ENCODE measurements at regions not wholly inside any gene's neighbourhood (a gene's known extent, or its start where the extent isn't known, plus 50 kb on each side); places are given as distances from the start of the nearest gene placed in this dataset.
A peak's percentile ranks its signal among the peaks of the same experiment; 100 is the strongest.

DNA sequence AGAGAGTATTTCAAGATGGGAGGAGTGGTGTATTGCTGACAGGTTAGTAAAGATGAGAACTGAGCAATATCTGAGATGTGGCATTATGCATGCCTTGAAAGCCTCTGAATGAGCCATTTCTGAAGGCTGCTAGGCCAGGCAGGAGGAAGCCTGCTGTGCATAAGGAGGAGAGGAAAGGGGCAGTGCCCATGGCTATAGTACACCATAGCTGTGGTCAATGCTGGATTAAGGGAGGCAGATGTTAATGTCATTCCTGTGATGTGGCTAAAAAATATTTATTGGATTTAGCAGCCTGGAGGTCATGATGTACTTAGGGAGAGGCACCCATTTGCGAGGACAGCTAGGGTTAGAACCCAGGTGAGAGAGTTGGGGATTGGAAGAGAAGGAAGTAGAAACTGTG lies 130.0 kb upstream of the LNX1 start:
- Mint-ChIP-seq H3K36me3 (no peaks in the 10 kb centered on the region), H3K27me3 (peaks cover 11% of the 10 kb centered on the region), H3K9me3 (peaks cover 0 to 5% (median 2%) of the 10 kb centered on the region in 3 donors), H3K4me1 (peaks cover 0 to 2% (median 0%) of the 10 kb centered on the region in 3 donors), H3K27ac (no peak overlapping the region), H3K4me3 (no peak overlapping the region)

DNA sequence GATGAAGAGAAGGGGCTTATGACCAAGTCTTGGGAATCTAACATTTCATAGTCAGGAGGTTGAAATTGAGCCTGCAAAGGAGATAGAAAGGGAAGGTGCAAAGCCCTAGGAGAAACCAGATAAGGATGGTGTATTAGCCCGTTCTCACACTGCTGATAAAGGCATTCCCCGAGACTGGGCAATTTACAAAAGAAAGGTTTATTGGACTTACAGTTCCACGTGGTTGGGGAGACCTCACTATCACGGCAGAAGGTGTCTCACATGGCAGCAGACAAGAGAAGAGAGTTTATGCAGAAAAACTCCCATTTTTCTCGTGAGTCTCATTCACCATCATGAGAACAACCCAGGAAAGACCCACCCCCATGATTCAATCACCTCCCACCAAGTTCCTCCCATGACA lies 129.5 kb upstream of the LNX1 start:
- Mint-ChIP-seq H3K27ac (no peak overlapping the region), H3K27me3 (peaks cover 11% of the 10 kb centered on the region), H3K36me3 (no peaks in the 10 kb centered on the region), H3K9me3 (peaks cover 0 to 5% (median 2%) of the 10 kb centered on the region in 3 donors), H3K4me3 (no peak overlapping the region), H3K4me1 (peaks cover 0 to 2% (median 0%) of the 10 kb centered on the region in 3 donors)

DNA sequence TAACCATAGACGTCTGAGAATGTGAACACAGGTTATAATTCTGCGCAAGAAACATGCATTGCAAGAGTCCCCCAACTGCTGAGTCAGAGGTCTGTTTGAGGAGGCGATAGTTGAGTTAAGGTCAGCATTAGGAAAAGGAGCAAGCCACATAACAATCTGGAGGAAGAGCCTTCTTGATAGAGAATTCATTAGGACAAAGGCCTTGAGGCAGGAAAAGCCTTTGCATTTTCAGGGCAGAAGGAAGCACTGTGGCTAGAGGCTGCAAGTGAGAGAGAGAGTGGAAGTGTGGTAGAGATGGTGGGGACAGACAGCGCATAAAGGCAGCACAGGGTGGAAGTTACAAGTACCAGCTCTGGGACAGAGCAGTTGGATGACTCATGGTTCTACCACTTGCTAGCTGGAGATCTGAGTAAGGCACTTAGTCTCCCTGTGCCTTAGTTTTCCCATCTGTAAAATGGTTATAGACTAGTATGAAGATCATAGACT lies 125.8 kb upstream of the LNX1 start:
- Mint-ChIP-seq H3K4me3 (no peak overlapping the region), H3K4me1 (peaks cover 0 to 2% (median 0%) of the 10 kb centered on the region in 3 donors), H3K27ac (no peak overlapping the region), H3K36me3 (peaks cover 2% of the 10 kb centered on the region), H3K9me3 (peaks cover 0 to 3% (median 3%) of the 10 kb centered on the region in 3 donors), H3K27me3 (peaks cover 11% of the 10 kb centered on the region)

DNA sequence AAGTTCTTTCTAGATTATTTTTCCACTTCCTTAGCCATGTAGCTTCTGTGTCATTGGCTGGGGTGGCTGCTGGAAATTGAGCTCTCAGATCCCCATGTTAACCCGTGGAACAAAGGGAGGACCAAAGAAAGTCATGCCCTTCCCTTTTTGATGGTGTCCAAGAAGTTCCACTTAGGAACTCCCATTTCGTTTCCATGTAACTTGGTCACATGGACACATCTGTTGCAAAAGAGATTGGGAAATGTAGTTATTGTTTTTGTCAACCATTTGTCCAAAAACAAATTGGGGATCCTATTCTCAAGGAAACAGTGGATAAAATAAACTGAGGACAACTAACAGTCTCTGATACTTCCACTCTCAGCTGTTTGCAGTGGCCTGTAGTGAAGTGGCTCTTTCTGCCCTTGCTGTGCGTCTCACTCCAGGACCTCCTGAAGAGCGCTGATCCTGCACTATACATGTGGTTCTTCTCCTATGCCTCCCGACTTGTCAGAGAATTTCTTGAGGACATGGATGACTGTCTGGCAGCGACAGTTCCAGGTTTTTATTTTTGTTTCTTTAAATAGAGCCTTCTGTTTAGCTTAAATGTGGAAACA lies 125.3 kb upstream of the LNX1 start:
- H3K27me3 Mint-ChIP-seq: peaks cover 11% of the 10 kb centered on the region
- peaks cover 0 to 3% (median 0%) of the 10 kb centered on the region in 3 donors for H3K4me1 Mint-ChIP-seq
- peaks cover 2% of the 10 kb centered on the region for H3K36me3 Mint-ChIP-seq
- H3K27ac Mint-ChIP-seq: no peak overlapping the region
- peaks cover 0 to 3% (median 3%) of the 10 kb centered on the region in 3 donors for H3K9me3 Mint-ChIP-seq
- H3K4me3 Mint-ChIP-seq: no peak overlapping the region

DNA sequence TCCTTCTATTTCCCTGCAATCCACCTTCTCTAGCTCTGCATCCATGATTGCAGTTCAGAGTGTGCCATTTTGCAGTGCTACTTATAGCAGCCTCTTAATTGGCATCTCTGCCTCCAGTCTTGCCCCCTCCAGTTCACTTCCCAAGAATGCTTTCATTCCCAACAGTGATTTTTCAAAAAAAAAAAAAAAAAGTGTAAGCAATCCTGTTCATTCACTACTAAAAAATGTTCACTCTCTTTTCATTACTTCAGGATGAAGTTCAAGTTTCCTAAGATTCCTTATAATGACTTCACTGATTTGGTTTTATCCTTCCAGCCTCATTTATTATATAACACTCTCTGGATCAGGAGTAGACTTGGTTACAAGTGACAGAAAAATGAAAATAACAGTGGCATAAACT lies 124.7 kb upstream of the LNX1 start:
- Mint-ChIP-seq H3K4me3 (no peak overlapping the region), H3K27me3 (peaks cover 6% of the 10 kb centered on the region)

DNA sequence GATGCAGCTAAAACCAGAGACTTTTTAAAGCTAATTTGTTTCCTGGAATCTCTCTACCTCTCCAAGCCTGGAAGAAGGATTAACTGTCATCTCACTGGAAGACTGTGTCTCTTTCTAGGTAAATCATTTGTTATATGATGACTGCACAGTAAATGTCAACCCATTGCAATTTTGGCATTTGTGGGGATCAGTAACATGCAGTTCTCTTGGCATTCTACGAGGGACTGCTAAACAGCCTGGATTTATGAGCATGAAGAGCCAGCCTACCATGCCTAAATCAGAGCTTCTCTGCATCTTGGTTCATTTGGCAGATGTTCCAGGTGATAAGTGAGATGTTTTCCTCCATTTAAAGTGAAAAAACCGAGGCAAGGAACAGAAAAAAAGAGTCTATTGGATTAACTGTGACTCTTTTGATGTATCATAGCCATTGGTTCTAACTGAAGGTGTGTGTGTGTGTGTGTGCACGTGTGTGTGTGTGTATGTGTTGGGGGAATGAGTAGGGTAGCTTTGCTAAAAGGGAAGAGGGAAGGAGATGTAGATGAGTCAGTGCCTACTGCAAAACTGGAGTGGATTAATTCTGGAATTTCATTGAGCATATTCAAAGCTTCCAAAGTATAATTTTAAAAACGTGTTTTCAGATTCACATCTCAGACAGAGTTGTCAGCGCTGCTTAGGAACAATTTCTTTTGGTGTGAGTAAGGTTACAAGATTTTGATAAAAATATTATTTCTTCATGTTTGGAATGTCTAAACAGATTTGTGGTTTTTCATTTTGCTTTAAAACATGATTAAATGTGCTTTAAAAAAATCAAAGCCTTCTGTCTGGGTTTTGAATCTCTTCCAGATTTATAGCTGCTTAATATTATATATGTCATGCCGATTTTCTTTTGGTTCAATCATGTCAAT lies 123.2 kb upstream of the LNX1 start:
- Mint-ChIP-seq H3K27ac (no peak overlapping the region), H3K36me3 (peaks cover 2% of the 10 kb centered on the region), H3K27me3 (peaks cover 4% of the 10 kb centered on the region), H3K9me3 (peaks cover 0 to 3% (median 0%) of the 10 kb centered on the region in 3 donors), H3K4me3 (no peak overlapping the region), H3K4me1 (peaks cover 0 to 3% (median 0%) of the 10 kb centered on the region in 3 donors)

More for the DNA sequence above, 124.7 kb upstream of the LNX1 start:
- Mint-ChIP-seq H3K36me3 (peaks cover 2% of the 10 kb centered on the region), H3K27ac (no peak overlapping the region), H3K4me1 (peaks cover 0 to 3% (median 0%) of the 10 kb centered on the region in 3 donors), H3K9me3 (peaks cover 0 to 3% (median 3%) of the 10 kb centered on the region in 3 donors)

DNA sequence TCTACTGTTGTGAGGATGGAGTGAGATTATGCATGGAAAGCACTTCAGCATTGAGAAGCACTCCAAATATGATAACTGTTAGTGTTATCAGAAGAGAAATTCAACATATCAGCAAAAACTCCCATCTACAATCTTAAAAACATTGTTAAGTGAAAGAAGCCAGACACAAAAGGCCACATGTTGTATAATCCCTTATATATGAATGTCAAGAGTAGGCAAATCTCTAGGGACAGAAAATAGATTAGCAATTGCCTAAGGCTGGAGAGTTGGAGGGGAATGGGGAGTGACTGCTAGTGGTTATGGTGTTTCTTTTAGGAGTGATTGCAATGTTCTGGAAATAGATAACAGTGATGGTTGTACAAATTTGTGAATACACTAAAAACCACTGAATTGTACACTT lies 122.5 kb upstream of the LNX1 start:
- H3K4me1 Mint-ChIP-seq: peaks cover 0 to 3% (median 0%) of the 10 kb centered on the region in 3 donors
- H3K4me3 Mint-ChIP-seq: no peak overlapping the region
- H3K9me3 Mint-ChIP-seq: peaks cover 0 to 2% (median 0%) of the 10 kb centered on the region in 3 donors
- peaks cover 2% of the 10 kb centered on the region for H3K36me3 Mint-ChIP-seq
- H3K27ac Mint-ChIP-seq: no peak overlapping the region
- peaks cover 1% of the 10 kb centered on the region for H3K27me3 Mint-ChIP-seq

DNA sequence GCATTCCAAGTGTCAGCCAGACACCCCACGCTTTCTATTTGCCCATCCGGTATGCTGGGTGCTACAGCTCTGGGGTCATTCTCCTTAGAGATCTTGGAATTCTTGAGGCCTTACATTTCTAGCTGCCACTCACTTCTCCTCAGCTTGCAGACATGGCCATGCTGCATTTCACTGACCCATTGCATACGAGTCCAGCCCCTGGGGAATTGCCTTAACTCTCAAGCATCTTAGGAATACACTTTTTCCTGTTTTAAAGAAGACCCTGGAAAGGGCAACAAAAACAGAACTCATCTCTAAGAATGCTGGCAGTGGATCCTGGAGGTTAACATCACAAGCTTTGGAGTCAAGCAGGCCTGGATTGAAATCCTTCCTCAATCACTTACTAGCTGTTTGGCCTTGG lies 122.0 kb upstream of the LNX1 start:
- H3K4me1 Mint-ChIP-seq: peaks cover 0 to 3% (median 1%) of the 10 kb centered on the region in 3 donors
- no peak overlapping the region for H3K27ac Mint-ChIP-seq
- peaks cover 0 to 2% (median 0%) of the 10 kb centered on the region in 3 donors for H3K9me3 Mint-ChIP-seq
- no peak overlapping the region for H3K4me3 Mint-ChIP-seq
- H3K27me3 Mint-ChIP-seq: peaks cover 1% of the 10 kb centered on the region
- H3K36me3 Mint-ChIP-seq: peaks cover 2% of the 10 kb centered on the region

DNA sequence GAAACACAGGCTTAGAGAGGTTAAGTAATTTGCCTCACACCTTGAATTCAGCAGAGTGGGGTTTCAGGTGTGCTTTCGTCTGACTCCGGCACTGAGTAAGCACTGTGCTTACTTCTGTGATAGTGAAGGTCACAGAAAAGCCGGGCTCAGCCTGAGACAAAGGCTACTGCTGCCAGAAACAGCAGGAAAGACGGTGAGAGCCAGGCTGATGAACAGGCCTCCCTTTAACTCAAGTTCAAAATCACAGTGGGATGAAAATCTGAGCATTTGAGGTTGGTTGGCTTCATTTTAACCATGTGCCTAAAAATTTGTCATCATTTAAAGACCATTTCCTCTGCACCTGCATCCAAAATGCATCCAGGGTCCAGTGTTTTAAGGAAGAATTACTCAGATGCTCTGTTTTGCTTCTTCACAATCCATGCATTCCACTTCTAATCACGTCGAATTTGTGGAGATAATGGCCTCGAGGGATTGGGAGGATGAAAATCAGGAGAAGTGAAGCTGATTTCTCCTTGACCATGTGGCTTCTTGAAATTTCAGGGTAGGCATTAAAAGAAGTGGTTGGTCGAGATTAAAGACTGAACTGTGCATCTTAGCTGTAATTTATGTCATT lies 121.2 kb upstream of the LNX1 start:
- Mint-ChIP-seq H3K4me3 (no peak overlapping the region), H3K36me3 (peaks cover 2% of the 10 kb centered on the region), H3K9me3 (peaks cover 0 to 2% (median 0%) of the 10 kb centered on the region in 3 donors), H3K4me1 (peaks cover 0 to 8% (median 6%) of the 10 kb centered on the region in 3 donors), H3K27ac (no peak overlapping the region), H3K27me3 (peaks cover 3% of the 10 kb centered on the region)

DNA sequence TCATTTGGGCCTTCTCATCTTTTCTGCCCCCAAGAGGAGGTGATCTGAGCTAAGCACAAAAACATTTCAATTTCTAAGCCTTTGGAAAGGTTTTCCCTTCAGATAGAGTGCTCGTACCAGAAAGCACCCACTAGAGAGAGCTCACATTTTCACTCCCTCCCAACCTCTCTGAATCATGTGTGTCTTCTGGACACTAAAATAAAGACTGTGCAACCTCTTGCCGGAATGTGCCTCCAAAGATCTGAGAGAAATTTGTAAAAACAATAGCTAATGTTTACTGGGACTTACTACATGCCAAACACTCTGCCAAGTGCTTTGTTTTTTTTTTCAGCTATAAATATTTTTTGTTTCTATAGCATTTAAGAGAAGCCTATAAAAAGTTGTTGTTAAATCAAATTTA lies 120.6 kb upstream of the LNX1 start:
- Mint-ChIP-seq H3K9me3 (peaks cover 0 to 2% (median 0%) of the 10 kb centered on the region in 3 donors), H3K27ac (peak overlapping the region in 1 of 3 donors; percentile 17), H3K36me3 (peaks cover 2% of the 10 kb centered on the region), H3K27me3 (peaks cover 3% of the 10 kb centered on the region), H3K4me3 (no peak overlapping the region), H3K4me1 (peaks cover 0 to 9% (median 6%) of the 10 kb centered on the region in 3 donors)

DNA sequence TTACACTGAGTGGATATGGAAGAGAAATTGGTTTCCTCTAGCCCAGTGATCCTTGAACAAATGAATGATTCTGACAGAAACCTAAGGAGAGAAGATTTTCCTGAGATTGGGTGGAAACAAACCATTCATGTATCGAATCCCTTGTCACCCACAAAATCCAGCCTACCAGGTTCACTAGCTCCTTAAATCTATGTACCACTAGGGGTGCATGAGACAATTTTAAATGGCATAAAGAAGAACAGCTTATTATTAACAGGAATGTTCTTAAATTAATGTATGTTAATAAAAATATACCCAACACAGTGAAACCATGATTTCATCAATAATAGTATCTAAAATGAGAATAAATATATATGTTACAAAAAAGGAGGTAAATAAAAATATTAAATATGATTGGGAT lies 118.4 kb upstream of the LNX1 start:
- peaks cover 16 to 29% (median 26%) of the 10 kb centered on the region in 3 donors for H3K4me1 Mint-ChIP-seq
- no peak overlapping the region for H3K4me3 Mint-ChIP-seq
- peaks cover 0 to 2% (median 0%) of the 10 kb centered on the region in 3 donors for H3K9me3 Mint-ChIP-seq

DNA sequence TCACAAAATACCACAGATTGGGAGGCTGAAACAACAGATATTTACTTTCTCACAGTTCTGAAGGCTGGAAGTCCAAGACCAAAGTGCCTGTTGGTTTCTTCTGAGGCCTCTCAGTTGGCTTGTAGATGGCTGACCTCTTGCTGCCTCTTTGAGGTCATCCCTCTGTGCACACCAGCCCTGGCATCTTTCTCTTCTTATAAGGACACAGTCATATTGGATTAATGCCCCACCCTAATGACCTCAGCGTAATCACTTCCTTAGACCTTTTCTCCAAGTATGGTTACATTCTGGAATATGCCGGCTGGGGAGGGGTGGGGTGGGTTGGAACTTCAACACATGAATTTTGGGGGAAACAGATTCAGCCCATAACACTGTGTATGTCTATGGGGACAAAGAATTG lies 116.2 kb upstream of the LNX1 start:
- no peak overlapping the region for H3K27ac Mint-ChIP-seq

More for the DNA sequence above, 118.4 kb upstream of the LNX1 start:
- Mint-ChIP-seq H3K27ac (no peak overlapping the region), H3K27me3 (peaks cover 5% of the 10 kb centered on the region), H3K36me3 (peaks cover 2% of the 10 kb centered on the region)

DNA sequence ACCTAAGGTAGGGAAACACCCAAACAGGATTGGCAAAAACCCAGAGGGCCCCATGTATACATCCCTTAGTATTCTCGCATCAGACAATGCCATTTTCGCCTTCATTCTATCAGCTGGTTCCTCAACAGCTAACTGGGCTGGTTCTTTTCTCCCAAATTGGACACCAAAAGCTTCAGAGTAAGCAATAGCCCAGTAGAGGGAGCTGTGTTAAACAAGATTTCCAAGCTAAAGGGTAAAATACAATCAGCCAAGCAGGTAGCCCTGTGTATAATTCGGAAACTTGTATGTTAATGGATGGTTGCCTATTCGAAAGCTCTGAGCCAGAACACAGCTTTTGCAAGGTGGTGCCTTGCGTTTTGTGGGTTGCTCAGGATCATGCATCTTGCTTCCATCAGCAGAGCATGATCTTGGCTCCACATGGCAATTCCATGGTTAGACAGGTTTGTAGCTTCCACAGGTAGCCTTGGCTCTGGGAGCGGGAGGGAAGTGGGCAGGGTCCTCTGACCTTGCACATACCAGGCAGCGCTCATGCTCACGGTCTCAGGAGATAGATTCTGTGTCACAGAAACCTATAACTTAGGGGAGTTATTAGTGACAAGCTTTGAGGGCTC lies 115.2 kb upstream of the LNX1 start:
- Mint-ChIP-seq H3K4me1 (peaks cover 34 to 48% (median 36%) of the 10 kb centered on the region in 3 donors), H3K9me3 (no peaks in the 10 kb centered on the region), H3K27me3 (peaks cover 7% of the 10 kb centered on the region), H3K36me3 (no peaks in the 10 kb centered on the region), H3K4me3 (no peak overlapping the region), H3K27ac (no peak overlapping the region)

More for the DNA sequence above, 116.2 kb upstream of the LNX1 start:
- Mint-ChIP-seq H3K4me3 (peak overlapping the region in 1 of 4 donors; percentile 51), H3K4me1 (peaks cover 27 to 42% (median 37%) of the 10 kb centered on the region in 3 donors), H3K9me3 (no peaks in the 10 kb centered on the region), H3K27me3 (peaks cover 7% of the 10 kb centered on the region), H3K36me3 (no peaks in the 10 kb centered on the region)

DNA sequence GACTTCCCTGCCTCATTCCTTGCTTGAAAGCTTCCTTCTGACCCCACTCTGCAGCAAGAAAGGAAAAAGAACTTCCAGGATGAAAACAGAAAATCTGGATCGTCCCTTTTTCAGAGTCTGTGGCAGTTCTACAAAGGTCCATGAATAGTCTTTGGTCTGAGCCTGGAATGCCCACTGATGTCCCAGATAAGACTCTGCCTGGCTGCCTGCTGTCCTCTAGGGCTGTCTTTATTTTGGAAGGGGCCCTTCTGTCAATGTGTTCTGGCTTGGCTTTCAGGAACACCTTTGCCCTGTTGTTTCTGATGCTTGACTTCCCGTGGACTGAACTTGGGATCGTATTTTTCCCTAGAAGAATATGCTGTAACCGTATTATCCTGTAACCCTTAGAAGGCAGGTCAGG lies 114.7 kb upstream of the LNX1 start:
- H3K4me3 Mint-ChIP-seq: peak overlapping the region in 1 of 4 donors; percentile 18
- H3K27ac Mint-ChIP-seq: peak overlapping the region in 2 of 3 donors; percentile 67 to 73
- peaks cover 6% of the 10 kb centered on the region for H3K27me3 Mint-ChIP-seq
- H3K4me1 Mint-ChIP-seq: peaks cover 34 to 50% (median 37%) of the 10 kb centered on the region in 3 donors
- H3K36me3 Mint-ChIP-seq: no peaks in the 10 kb centered on the region
- H3K9me3 Mint-ChIP-seq: no peaks in the 10 kb centered on the region
